ENCODE measurements at regions not wholly inside any gene's neighbourhood (a gene's known extent, or its start where the extent isn't known, plus 50 kb on each side); places are given as distances from the start of the nearest gene placed in this dataset.

GRCh38 chr4:138773321-138773720 lies 242.3 kb upstream of the NOCT start:
- no peak for TF ChIP-seq EZH2phosphoT487 (IDR thresholded peaks at IDR 0.05; ENCODE audit: insufficient read depth, low read depth)
- no peak for TF ChIP-seq EZH2 (IDR thresholded peaks at IDR 0.05; ENCODE audit: insufficient read depth, poor library complexity, severe bottlenecking)

Measured in GM23248 (cell line).